ENCODE measurements at regions not wholly inside any gene's neighbourhood (a gene's known extent, or its start where the extent isn't known, plus 50 kb on each side); places are given as distances from the start of the nearest gene placed in this dataset.
A peak's percentile ranks its signal among the peaks of the same experiment; 100 is the strongest.

GRCh38 chr14:41299924-41300323, 306.8 kb upstream of the LRFN5 start:
- Histone ChIP-seq H3K9me2 (replicated peaks; ENCODE audit: insufficient read depth, low read length) (no peaks in the 10 kb centered on the region), H3K9me3 (ENCODE audit: insufficient read depth, low read length) (no peaks in the 10 kb centered on the region), H3K4me3 (ENCODE audit: insufficient read depth, low read length, poor library complexity, severe bottlenecking) (no peak overlapping the region), H3K36me3 (ENCODE audit: low read length) (no peaks in the 10 kb centered on the region), H3K27ac (ENCODE audit: low read depth, low read length) (no peak overlapping the region), H2AFZ (ENCODE audit: low read depth, low read length, severe bottlenecking) (no peak overlapping the region), H4K20me1 (ENCODE audit: low read depth, low read length) (no peaks in the 10 kb centered on the region), H3F3A (ENCODE audit: insufficient read depth) (no peaks in the 10 kb centered on the region), H3K9ac (ENCODE audit: low read length) (no peak overlapping the region), H3K79me2 (ENCODE audit: insufficient read depth, low read length) (no peaks in the 10 kb centered on the region), H3K4me2 (ENCODE audit: low read depth, low read length, poor library complexity, severe bottlenecking) (no peak overlapping the region), H3K27me3 (ENCODE audit: low read length) (no peaks in the 10 kb centered on the region)
- TF ChIP-seq CTCF (IDR thresholded peaks at IDR 0.05; ENCODE audit: insufficient read depth, low read length, poor library complexity, severe bottlenecking) (no peak), EZH2phosphoT487 (conservative IDR thresholded peaks at IDR 0.05; ENCODE audit: low read length) (no peak)

- TF ChIP-seq CTCF (IDR thresholded peaks at IDR 0.05; ENCODE audit: insufficient read depth, low read length, poor library complexity, severe bottlenecking) = no peak
- TF ChIP-seq EZH2phosphoT487 (conservative IDR thresholded peaks at IDR 0.05; ENCODE audit: low read length) = no peak
- Histone ChIP-seq H3F3A (ENCODE audit: insufficient read depth) (no peaks in the 10 kb centered on the region), H3K9me2 (replicated peaks; ENCODE audit: insufficient read depth, low read length) (no peaks in the 10 kb centered on the region), H3K4me2 (ENCODE audit: low read depth, low read length, poor library complexity, severe bottlenecking) (no peak overlapping the region), H3K36me3 (ENCODE audit: low read length) (no peaks in the 10 kb centered on the region), H3K9me3 (ENCODE audit: insufficient read depth, low read length) (no peaks in the 10 kb centered on the region), H3K79me2 (ENCODE audit: insufficient read depth, low read length) (no peaks in the 10 kb centered on the region), H3K27ac (ENCODE audit: low read depth, low read length) (no peak overlapping the region), H3K27me3 (ENCODE audit: low read length) (no peaks in the 10 kb centered on the region), H3K9ac (ENCODE audit: low read length) (no peak overlapping the region), H2AFZ (ENCODE audit: low read depth, low read length, severe bottlenecking) (peak overlapping the region; percentile 62), H3K4me3 (ENCODE audit: insufficient read depth, low read length, poor library complexity, severe bottlenecking) (no peak overlapping the region), H4K20me1 (ENCODE audit: low read depth, low read length) (no peaks in the 10 kb centered on the region)
Observed at GRCh38 chr14:41298328-41298690, 308.4 kb upstream of the LRFN5 start.

GRCh38 chr14:41297576-41298327, 308.9 kb upstream of the LRFN5 start:
- Histone ChIP-seq H3F3A (ENCODE audit: insufficient read depth) (no peaks in the 10 kb centered on the region), H3K9ac (ENCODE audit: low read length) (no peak overlapping the region), H3K4me3 (ENCODE audit: insufficient read depth, low read length, poor library complexity, severe bottlenecking) (no peak overlapping the region), H3K9me3 (ENCODE audit: insufficient read depth, low read length) (no peaks in the 10 kb centered on the region), H3K9me2 (replicated peaks; ENCODE audit: insufficient read depth, low read length) (no peaks in the 10 kb centered on the region), H4K20me1 (ENCODE audit: low read depth, low read length) (no peaks in the 10 kb centered on the region), H3K79me2 (ENCODE audit: insufficient read depth, low read length) (no peaks in the 10 kb centered on the region), H3K27me3 (ENCODE audit: low read length) (no peaks in the 10 kb centered on the region), H2AFZ (ENCODE audit: low read depth, low read length, severe bottlenecking) (peak overlapping the region; percentile 62), H3K4me2 (ENCODE audit: low read depth, low read length, poor library complexity, severe bottlenecking) (no peak overlapping the region), H3K27ac (ENCODE audit: low read depth, low read length) (no peak overlapping the region), H3K36me3 (ENCODE audit: low read length) (no peaks in the 10 kb centered on the region)
- TF ChIP-seq EZH2phosphoT487 (conservative IDR thresholded peaks at IDR 0.05; ENCODE audit: low read length) = no peak
- no peak for TF ChIP-seq CTCF (IDR thresholded peaks at IDR 0.05; ENCODE audit: insufficient read depth, low read length, poor library complexity, severe bottlenecking)
